ENCODE measurements at regions not wholly inside any gene's neighbourhood (a gene's known extent, or its start where the extent isn't known, plus 50 kb on each side); places are given as distances from the start of the nearest gene placed in this dataset.

GRCh38 chr3:68060191-68060590 lies 405.8 kb upstream of the SUCLG2 start:
- no peak for DNase-seq (ENCODE audit: low read depth in 1 of 2, low spot score in 1 of 2)

DNA sequence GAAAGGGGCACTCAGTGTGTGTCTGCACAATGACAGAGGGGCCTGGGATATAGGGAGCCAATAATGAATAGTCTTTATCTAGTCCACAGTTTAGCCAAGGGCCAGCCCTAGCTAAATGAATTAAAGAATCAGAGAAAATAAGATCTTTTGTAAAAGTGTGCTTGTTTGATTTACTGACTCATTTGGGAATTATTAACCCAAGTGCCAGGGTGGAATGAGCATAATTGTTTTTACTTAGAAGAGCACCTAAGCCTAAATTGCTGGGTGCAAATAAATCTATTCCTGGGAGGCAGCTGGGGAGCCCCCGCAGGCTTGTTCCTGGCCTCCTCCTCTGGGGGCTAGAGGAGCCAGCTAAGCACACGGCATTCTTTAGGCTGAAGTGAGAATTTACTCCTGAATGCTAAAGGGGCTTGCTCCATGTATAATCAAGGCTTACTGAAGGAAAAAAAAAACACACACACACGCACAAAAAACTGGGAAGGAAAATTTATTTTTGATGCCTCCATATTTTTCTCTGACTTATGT lies 405.3 kb upstream of the SUCLG2 start:
- no peak for DNase-seq (ENCODE audit: low read depth in 1 of 2, low spot score in 1 of 2)

- peak; percentile 9 to 45 for DNase-seq (ENCODE audit: low read depth in 1 of 2, low spot score in 1 of 2)
These were observed 403.4 kb upstream of the SUCLG2 start for GRCh38 chr3:68057637-68058320.

DNA sequence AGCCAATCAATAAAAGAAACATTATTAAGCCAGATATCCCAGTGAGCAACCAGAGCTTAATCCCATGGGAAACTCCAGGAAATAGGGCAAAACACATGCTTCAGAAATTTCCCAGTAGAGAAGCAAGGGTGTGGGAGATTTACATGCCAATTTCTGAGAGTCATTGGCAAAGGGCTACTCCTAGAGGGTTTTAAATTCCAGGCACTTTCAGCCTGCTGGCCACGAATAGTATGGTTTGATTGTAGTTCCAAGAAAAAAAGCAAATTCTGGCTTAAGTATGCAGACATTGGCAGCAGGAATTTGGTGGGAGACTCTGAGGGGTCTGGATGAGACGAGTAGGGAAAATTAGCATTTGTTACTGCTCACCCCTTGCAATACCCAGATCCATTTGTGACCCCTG lies 402.1 kb upstream of the SUCLG2 start:
- DNase-seq (ENCODE audit: low read depth in 1 of 2, low spot score in 1 of 2) = no peak

DNA sequence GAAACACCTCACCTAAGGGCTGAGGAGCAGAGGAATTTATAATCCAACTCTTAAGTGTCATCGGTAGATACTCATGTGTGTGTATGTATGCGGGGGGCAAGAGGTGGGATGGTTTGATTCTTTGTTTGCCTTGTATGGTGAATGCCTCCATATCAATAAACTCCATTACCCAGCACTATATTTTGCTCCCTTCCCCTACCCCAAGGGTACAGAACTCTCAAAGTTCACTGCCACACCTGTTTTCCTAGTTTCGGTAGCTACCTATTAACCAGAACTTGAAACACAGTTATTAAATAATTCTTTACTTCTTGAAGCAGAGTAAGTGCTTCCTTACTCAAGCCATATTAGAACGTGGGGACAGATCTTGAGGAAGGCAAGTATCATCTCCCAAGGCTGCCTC lies 400.8 kb upstream of the SUCLG2 start:
- DNase-seq (ENCODE audit: low read depth in 1 of 2, low spot score in 1 of 2) = no peak

DNA sequence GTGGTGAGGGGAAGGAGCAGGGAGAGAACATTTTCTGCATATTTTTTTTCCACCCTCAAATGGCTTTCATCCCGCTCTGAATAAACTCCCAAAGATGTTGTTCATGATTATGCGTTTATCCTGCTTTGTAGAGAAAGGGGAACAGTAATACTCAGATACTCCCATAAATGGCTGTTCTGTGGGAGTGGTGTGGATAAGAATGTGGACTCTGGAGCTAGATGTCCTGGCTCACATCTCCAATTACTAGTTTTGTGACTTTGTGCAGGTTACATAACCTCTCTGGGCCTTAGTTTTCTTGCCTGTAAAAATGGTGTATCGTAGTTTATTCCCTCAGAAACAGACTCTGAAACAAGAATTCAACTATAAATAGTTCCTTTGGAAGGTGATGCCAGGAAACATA lies 395.4 kb upstream of the SUCLG2 start:
- DNase-seq (ENCODE audit: low read depth in 1 of 2, low spot score in 1 of 2) = no peak

GRCh38 chr3:68045976-68046375 lies 391.6 kb upstream of the SUCLG2 start:
- no peak for DNase-seq (ENCODE audit: low read depth in 1 of 2, low spot score in 1 of 2)

GRCh38 chr3:68033867-68034266 lies 379.5 kb upstream of the SUCLG2 start:
- DNase-seq (ENCODE audit: low read depth in 1 of 2, low spot score in 1 of 2) = no peak

- DNase-seq (ENCODE audit: low read depth in 1 of 2, low spot score in 1 of 2) = no peak
These were observed 377.8 kb upstream of the SUCLG2 start for GRCh38 chr3:68032209-68032608.

- no peak for DNase-seq (ENCODE audit: low read depth in 1 of 2, low spot score in 1 of 2)
These were observed 370.8 kb upstream of the SUCLG2 start for GRCh38 chr3:68025189-68025588.

- DNase-seq (ENCODE audit: low read depth in 1 of 2, low spot score in 1 of 2) = no peak
These were observed 365.5 kb upstream of the SUCLG2 start for GRCh38 chr3:68019876-68020275.

DNA sequence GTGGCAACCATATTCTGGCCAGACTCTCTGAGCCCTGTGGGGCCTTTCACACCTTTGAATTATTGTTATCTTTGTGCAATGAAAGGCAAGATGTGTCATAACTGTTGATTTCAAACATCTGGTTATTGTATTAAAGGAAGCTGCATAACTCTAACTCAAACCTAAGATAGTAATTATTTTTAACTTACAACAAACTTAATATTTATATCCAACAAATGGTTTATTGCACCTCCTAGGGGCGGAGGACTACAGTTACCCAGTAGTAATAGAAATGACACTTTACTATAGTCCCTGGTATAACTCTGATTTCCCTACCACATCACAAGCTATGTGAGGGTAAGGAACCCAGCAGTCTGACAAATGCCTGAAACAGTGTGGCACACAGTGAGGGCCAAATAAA lies 363.9 kb upstream of the SUCLG2 start:
- no peak for DNase-seq (ENCODE audit: low read depth in 1 of 2, low spot score in 1 of 2)

DNA sequence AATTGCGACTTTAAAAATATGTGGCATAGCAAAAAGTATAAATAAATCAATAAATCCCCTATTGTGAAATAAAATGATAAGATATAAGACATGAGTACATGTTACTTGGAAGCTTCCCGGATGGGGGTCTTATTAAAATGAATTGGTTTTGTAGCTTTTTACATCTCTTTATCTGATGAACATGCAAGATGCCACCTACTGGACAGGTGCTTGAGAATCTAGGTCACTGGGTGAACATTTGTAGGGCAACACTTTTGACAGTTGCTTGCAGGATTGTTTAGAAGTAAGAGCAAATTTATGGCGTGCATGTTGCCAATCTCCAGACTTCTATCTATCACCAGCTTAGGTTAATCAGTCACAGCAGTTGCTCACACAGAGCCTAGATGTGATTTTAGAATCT lies 362.7 kb upstream of the SUCLG2 start:
- DNase-seq (ENCODE audit: low read depth in 1 of 2, low spot score in 1 of 2) = no peak

- DNase-seq (ENCODE audit: low read depth in 1 of 2, low spot score in 1 of 2) = no peak
These were observed 355.5 kb upstream of the SUCLG2 start for GRCh38 chr3:68009900-68010299.

DNA sequence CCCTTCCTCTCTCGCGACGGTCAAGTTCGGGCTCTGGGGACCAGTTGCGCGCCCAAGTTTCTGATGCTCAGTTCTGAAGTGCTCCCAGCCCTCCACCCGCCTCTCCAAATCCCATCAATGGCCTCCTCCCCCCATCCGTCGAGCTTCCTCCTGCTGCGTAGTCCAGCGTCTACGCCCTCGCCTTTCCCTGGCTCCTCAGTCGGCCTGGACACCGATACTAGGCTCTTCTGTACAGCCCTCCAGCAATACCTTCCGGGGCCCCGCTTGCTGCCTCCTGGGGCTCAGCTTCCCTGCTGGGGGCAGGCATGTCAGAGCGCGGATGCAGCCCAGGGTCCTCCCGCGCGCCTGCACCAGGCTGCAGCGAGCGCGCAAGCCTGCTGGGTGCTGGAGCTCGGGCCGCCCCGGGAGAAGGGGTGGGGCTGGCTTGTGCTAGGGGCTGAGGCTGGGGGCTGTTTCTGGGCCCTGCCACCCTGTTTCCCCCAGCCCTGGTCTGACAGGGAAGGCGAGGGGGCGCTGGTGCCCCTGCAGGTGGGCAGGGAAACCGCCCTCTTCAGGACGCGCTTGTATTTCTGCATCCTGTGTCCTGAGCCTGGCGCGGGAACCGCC lies 353.3 kb upstream of the SUCLG2 start:
- peak; percentile 5 for DNase-seq (ENCODE audit: low read depth in 1 of 2, low spot score in 1 of 2)

DNA sequence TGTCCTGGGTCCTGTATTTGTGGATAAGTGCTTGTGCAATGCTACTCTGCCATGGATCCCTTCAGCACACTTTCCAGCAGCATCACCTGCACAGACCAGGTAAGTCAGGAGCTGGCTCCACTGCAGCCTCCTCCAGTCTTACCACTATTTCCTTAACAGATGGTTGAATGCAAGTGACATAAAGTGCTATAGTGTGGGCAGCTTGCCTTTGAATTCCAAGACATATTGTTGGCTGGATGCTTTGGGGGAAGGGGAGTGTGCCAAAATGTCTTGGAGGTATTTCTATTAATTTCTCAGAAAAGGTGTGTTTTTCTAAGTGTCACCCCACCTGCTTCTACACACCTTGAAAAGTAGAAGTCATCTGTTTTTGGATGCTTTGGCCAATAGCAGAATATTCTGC lies 352.2 kb upstream of the SUCLG2 start:
- DNase-seq (ENCODE audit: low read depth in 1 of 2, low spot score in 1 of 2) = no peak

GRCh38 chr3:68004091-68004490 lies 349.7 kb upstream of the SUCLG2 start:
- no peak for DNase-seq (ENCODE audit: low read depth in 1 of 2, low spot score in 1 of 2)

- DNase-seq (ENCODE audit: low read depth in 1 of 2, low spot score in 1 of 2) = no peak
These were observed 343.9 kb upstream of the SUCLG2 start for GRCh38 chr3:67998281-67998680.

DNA sequence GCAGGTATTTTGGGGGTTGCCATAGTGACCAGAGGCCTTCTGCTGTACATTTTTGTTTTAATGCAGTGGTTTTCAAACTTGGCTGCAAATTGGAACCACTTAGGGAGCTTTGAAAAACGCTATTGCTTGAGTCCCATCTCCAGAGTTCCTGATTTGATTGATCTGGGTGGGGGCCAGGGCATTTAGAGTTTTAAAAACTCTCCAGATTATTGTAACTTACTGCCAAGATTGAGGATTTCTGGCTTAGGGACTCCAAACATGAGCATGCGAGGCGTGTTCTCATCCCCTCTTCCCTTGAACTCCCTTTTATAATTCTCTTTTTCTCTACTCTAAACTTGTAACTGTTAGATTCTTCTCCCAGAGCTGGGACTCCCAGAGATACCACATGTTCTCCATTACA lies 340.8 kb upstream of the SUCLG2 start:
- DNase-seq (ENCODE audit: low read depth in 1 of 2, low spot score in 1 of 2) = no peak

- DNase-seq (ENCODE audit: low read depth in 1 of 2, low spot score in 1 of 2) = no peak
These were observed 332.3 kb upstream of the SUCLG2 start for GRCh38 chr3:67986706-67987105.

DNA sequence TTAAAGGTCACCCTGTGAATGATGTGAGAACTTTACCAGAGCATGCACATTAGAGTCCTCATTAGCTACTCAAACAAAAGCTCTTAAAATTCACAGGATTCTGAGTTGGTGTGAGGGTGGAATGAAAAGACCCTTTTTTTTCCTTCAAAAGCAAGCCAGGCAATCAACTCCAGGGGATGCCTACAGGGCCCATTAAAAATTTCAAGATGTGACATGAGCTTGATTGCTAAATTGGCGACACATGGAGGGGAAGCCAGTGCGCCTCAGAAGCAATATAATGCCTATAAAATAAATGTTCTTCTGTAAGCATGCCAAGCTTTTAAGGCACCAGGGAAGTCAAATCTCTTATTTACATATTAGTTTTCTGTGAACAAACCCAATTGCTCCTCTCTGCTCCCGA lies 328.8 kb upstream of the SUCLG2 start:
- no peak for DNase-seq (ENCODE audit: low read depth in 1 of 2, low spot score in 1 of 2)

DNA sequence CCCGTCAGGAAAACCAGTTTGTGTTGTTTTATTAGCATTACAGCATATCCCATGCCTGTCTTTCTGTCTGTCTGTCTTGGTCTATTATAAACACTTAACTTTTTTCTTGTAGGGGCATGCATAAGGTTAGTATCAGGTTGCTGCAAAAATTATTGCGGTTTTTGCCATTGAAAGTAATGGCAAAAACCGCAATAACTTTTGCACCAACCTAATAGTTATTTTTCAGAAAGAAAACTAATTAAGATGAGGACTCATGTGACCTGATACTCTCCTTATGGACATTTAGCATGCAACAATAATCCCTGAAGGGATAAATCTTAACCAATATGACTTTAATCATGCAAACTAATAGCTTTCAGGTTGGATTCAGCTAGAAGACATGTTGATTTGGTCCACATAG lies 326.7 kb upstream of the SUCLG2 start:
- DNase-seq (ENCODE audit: low read depth in 1 of 2, low spot score in 1 of 2) = no peak

GRCh38 chr3:67979342-67979741 lies 324.9 kb upstream of the SUCLG2 start:
- DNase-seq (ENCODE audit: low read depth in 1 of 2, low spot score in 1 of 2) = no peak

All from activated T-helper 1 cell treated with anti-CD3 and anti-CD28 coated beads, Interleukin-2, amount 50 U/mL, for 16 hours (primary cell).